ENCODE measurements at regions not wholly inside any gene's neighbourhood (a gene's known extent, or its start where the extent isn't known, plus 50 kb on each side); places are given as distances from the start of the nearest gene placed in this dataset.

- DNase-seq: no peak
- Histone ChIP-seq H3K36me3 (no peaks in the 10 kb centered on the region), H3K4me3 (no peak overlapping the region), H3K27ac (no peak overlapping the region), H3K4me1 (no peaks in the 10 kb centered on the region), H3K27me3 (no peaks in the 10 kb centered on the region), H3K9me3 (no peaks in the 10 kb centered on the region)
- intact Hi-C loops (cut with DNase I): no loop called here
- TF ChIP-seq CTCF (IDR thresholded peaks at IDR 0.05) (no peak), EP300 (IDR thresholded peaks at IDR 0.05) (no peak), POLR2A (IDR thresholded peaks at IDR 0.05) (no peak), POLR2AphosphoS5 (IDR thresholded peaks at IDR 0.05) (no peak)
- WGBS, 2 donors: 91% methylated on average over 4 of the region's 4 CpGs
These were observed 492.6 kb downstream of the CD83 start for GRCh38 chr6:14610141-14610540.

GRCh38 chr6:14612016-14612980 lies 494.7 kb downstream of the CD83 start:
- TF ChIP-seq POLR2AphosphoS5 (IDR thresholded peaks at IDR 0.05) (no peak), CTCF (IDR thresholded peaks at IDR 0.05) (no peak), POLR2A (IDR thresholded peaks at IDR 0.05) (no peak), EP300 (IDR thresholded peaks at IDR 0.05) (no peak)
- Histone ChIP-seq H3K36me3 (no peaks in the 10 kb centered on the region), H3K9me3 (peaks cover 0 to 5% (median 2%) of the 10 kb centered on the region in 4 donors), H3K27ac (no peak overlapping the region), H3K4me1 (no peaks in the 10 kb centered on the region), H3K4me3 (no peak overlapping the region), H3K27me3 (no peaks in the 10 kb centered on the region)
- no peak for DNase-seq
- WGBS, 2 donors: 73 to 82% methylated on average over 14 of the region's 14 CpGs
- intact Hi-C loops (cut with DNase I): no loop called here

GRCh38 chr6:14614631-14615030 lies 497.1 kb downstream of the CD83 start:
- peaks cover 0 to 5% (median 2%) of the 10 kb centered on the region in 4 donors for H3K9me3 ChIP-seq
- no peak overlapping the region for H3K4me3 ChIP-seq
- no peaks in the 10 kb centered on the region for H3K4me1 ChIP-seq
- intact Hi-C loops (cut with DNase I): no loop called here
- no peak overlapping the region for H3K27ac ChIP-seq
- no peak for DNase-seq
- no peak for TF ChIP-seq EP300 (IDR thresholded peaks at IDR 0.05)
- TF ChIP-seq POLR2AphosphoS5 (IDR thresholded peaks at IDR 0.05): no peak
- TF ChIP-seq CTCF (IDR thresholded peaks at IDR 0.05): no peak
- TF ChIP-seq POLR2A (IDR thresholded peaks at IDR 0.05): no peak
- H3K27me3 ChIP-seq: no peaks in the 10 kb centered on the region
- no peaks in the 10 kb centered on the region for H3K36me3 ChIP-seq
- 74 to 95% methylated on average over 2 of the region's 2 CpGs for WGBS, 2 donors

- DNase-seq: no peak
- peaks cover 0 to 5% (median 2%) of the 10 kb centered on the region in 4 donors for H3K9me3 ChIP-seq
- intact Hi-C loops (cut with DNase I): no loop called here
- peaks cover 0 to 5% (median 1%) of the 10 kb centered on the region in 4 donors for H3K4me1 ChIP-seq
- no peak overlapping the region for H3K4me3 ChIP-seq
- H3K27ac ChIP-seq: no peak overlapping the region
- no peaks in the 10 kb centered on the region for H3K36me3 ChIP-seq
- 65 to 84% methylated on average over 9 of the region's 9 CpGs for WGBS, 2 donors
- TF ChIP-seq POLR2AphosphoS5 (IDR thresholded peaks at IDR 0.05) (no peak), POLR2A (IDR thresholded peaks at IDR 0.05) (no peak), CTCF (IDR thresholded peaks at IDR 0.05) (no peak), EP300 (IDR thresholded peaks at IDR 0.05) (no peak)
- no peaks in the 10 kb centered on the region for H3K27me3 ChIP-seq
These were observed 499.1 kb downstream of the CD83 start for GRCh38 chr6:14616656-14617055.

All from sigmoid colon (tissue), 6 donors.